Neural progenitor cell (in vitro differentiated cells): ENCODE measurements at regions not wholly inside any gene's neighbourhood (a gene's known extent, or its start where the extent isn't known, plus 50 kb on each side); places are given as distances from the start of the nearest gene placed in this dataset.

Experiments used
- CTCF ChIP-seq: fragments of 200-600 bp; sonication (generic); IDR thresholded peaks from 2 replicates; pipeline ENCODE4 v1.5.1; 2017; ENCODE audit warnings: antibody characterized with exemption, mild to moderate bottlenecking
- EZH2 ChIP-seq: fragments of 200-600 bp; sonication (generic); IDR thresholded peaks from 2 replicates; pipeline ENCODE4 v1.6.1; 2017; ENCODE audit warnings: antibody characterized with exemption, mild to moderate bottlenecking, moderate library complexity

GRCh38 chr2:220226546-220226945 is 599.1 kb downstream of the SLC4A3 start:
- no peak for TF ChIP-seq CTCF
- TF ChIP-seq EZH2, result no peak
